ENCODE measurements at regions not wholly inside any gene's neighbourhood (a gene's known extent, or its start where the extent isn't known, plus 50 kb on each side); places are given as distances from the start of the nearest gene placed in this dataset.

GRCh38 chr5:165602529-165602928 is 2097.1 kb downstream of the MAT2B start:
- Histone ChIP-seq H4K20me1 (ENCODE audit: insufficient read depth, low read length) (no peaks in the 10 kb centered on the region), H3K27ac (ENCODE audit: low read depth, low read length, poor library complexity, severe bottlenecking) (no peak overlapping the region), H2AFZ (ENCODE audit: low read length) (no peak overlapping the region), H3K9me2 (ENCODE audit: insufficient read depth, low read length) (no peaks in the 10 kb centered on the region), H3K36me3 (ENCODE audit: insufficient read depth, low read length) (no peaks in the 10 kb centered on the region), H3K4me1 (ENCODE audit: insufficient read depth, low read length, poor library complexity, severe bottlenecking) (no peaks in the 10 kb centered on the region), H3K9me3 (ENCODE audit: low read length) (no peaks in the 10 kb centered on the region; the same call in 1 of the 2 replicates), H3K4me2 (ENCODE audit: low read length) (no peak overlapping the region), H3K79me2 (ENCODE audit: insufficient read depth, low read depth, low read length) (no peaks in the 10 kb centered on the region), H3K4me3 (ENCODE audit: low read depth, low read length, poor library complexity, severe bottlenecking) (no peak overlapping the region)
- TF ChIP-seq EZH2phosphoT487 (IDR thresholded peaks at IDR 0.05; ENCODE audit: borderline replicate concordance, low read depth, low read length) (no peak), CTCF (conservative IDR thresholded peaks at IDR 0.05; ENCODE audit: low read length) (no peak)
- intact Hi-C loops (cut with micrococcal nuclease; ENCODE audit: unreplicated experiment), result no loop called here
- POLR2A ChIA-PET, result interaction anchor here (0.6 kb wide), 1 partner anchor 28 kb away, joined by 3 read pairs; no protein-coding TSS in a partner anchor
- no TSS peak for BruUV-seq (replicated peaks)
- CTCF ChIA-PET (ENCODE audit: unreplicated experiment), result no interaction called here
- no peak for DNase-seq (ENCODE audit: low spot score)

GRCh38 chr5:165607026-165607425 is 2101.6 kb downstream of the MAT2B start:
- BruUV-seq (replicated peaks), result no TSS peak
- intact Hi-C loops (cut with micrococcal nuclease; ENCODE audit: unreplicated experiment), result no loop called here
- no peak overlapping the region for H3K27ac ChIP-seq (ENCODE audit: low read depth, low read length, poor library complexity, severe bottlenecking)
- H3K36me3 ChIP-seq (ENCODE audit: insufficient read depth, low read length), result no peaks in the 10 kb centered on the region
- ChIA-PET CTCF (ENCODE audit: unreplicated experiment) (no interaction called here), POLR2A (no interaction called here)
- no peak overlapping the region for H3K4me3 ChIP-seq (ENCODE audit: low read depth, low read length, poor library complexity, severe bottlenecking)
- TF ChIP-seq EZH2phosphoT487 (IDR thresholded peaks at IDR 0.05; ENCODE audit: borderline replicate concordance, low read depth, low read length) (no peak), CTCF (conservative IDR thresholded peaks at IDR 0.05; ENCODE audit: low read length) (no peak)
- H3K9me2 ChIP-seq (ENCODE audit: insufficient read depth, low read length), result no peaks in the 10 kb centered on the region
- no peaks in the 10 kb centered on the region for H4K20me1 ChIP-seq (ENCODE audit: insufficient read depth, low read length)
- no peaks in the 10 kb centered on the region for H3K79me2 ChIP-seq (ENCODE audit: insufficient read depth, low read depth, low read length)
- no peak for DNase-seq (ENCODE audit: low spot score)
- H3K4me1 ChIP-seq (ENCODE audit: insufficient read depth, low read length, poor library complexity, severe bottlenecking), result no peaks in the 10 kb centered on the region
- H3K9me3 ChIP-seq (ENCODE audit: low read length), result no peaks in the 10 kb centered on the region; the same call in 1 of the 2 replicates
- no peak overlapping the region for H2AFZ ChIP-seq (ENCODE audit: low read length)
- H3K4me2 ChIP-seq (ENCODE audit: low read length), result no peak overlapping the region

DNA sequence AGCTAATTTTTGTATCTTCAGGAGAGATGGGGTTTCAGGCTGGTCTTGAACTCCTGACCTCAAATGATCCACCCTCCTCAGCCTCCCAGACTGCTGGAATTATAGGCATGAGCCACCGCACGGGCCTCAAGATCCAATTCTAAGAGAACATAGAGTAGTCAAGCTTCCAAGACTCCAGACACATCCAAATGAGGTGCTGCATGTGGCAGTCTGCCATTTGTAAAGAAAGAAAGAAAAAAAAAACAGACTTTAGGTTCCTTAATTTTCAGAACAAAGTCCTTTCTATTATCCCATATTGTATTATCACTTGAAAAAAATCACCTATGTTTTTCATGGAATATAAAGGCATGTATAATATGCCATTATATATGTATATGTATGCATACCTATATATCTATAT is 2104.5 kb downstream of the MAT2B start:
- H3K4me2 ChIP-seq (ENCODE audit: low read length), result no peak overlapping the region
- no peaks in the 10 kb centered on the region for H3K9me3 ChIP-seq (ENCODE audit: low read length)
- no peak for DNase-seq (ENCODE audit: low spot score)
- no peaks in the 10 kb centered on the region for H3K9me2 ChIP-seq (ENCODE audit: insufficient read depth, low read length)
- BruUV-seq (replicated peaks), result no TSS peak
- no peak overlapping the region for H3K27ac ChIP-seq (ENCODE audit: low read depth, low read length, poor library complexity, severe bottlenecking)
- no peaks in the 10 kb centered on the region for H3K79me2 ChIP-seq (ENCODE audit: insufficient read depth, low read depth, low read length)
- no peaks in the 10 kb centered on the region for H4K20me1 ChIP-seq (ENCODE audit: insufficient read depth, low read length)
- H3K36me3 ChIP-seq (ENCODE audit: insufficient read depth, low read length), result no peaks in the 10 kb centered on the region
- intact Hi-C loops (cut with micrococcal nuclease; ENCODE audit: unreplicated experiment), result no loop called here
- no peaks in the 10 kb centered on the region for H3K4me1 ChIP-seq (ENCODE audit: insufficient read depth, low read length, poor library complexity, severe bottlenecking)
- no peak overlapping the region for H3K4me3 ChIP-seq (ENCODE audit: low read depth, low read length, poor library complexity, severe bottlenecking)
- ChIA-PET POLR2A (no interaction called here), CTCF (ENCODE audit: unreplicated experiment) (no interaction called here)
- H2AFZ ChIP-seq (ENCODE audit: low read length), result no peak overlapping the region
- TF ChIP-seq EZH2phosphoT487 (IDR thresholded peaks at IDR 0.05; ENCODE audit: borderline replicate concordance, low read depth, low read length) (no peak), CTCF (conservative IDR thresholded peaks at IDR 0.05; ENCODE audit: low read length) (no peak)
